CD4-positive, alpha-beta memory T cell (primary cell): ENCODE measurements at regions not wholly inside any gene's neighbourhood (a gene's known extent, or its start where the extent isn't known, plus 50 kb on each side); places are given as distances from the start of the nearest gene placed in this dataset.
"Not testable (repeated sequence)": the region's sequence is repeated elsewhere in the genome, so short reads cannot be mapped to it uniquely, and the experiment has no call there.

Experiments used
- CTCF ChIA-PET: fragments of 350-600 bp; sonication (Branson Sonifier 250); formaldehyde crosslinking; loops from one replicate; lab custom pipeline; 2021; ENCODE audit warnings: inconsistent platforms; ENCODE audit not compliant: partially characterized antibody; lab: Charles Lee
- POLR2A ChIA-PET: fragments of 350-600 bp; sonication (Branson Sonifier 250); formaldehyde crosslinking; loops from one replicate; lab custom pipeline; 2021; ENCODE audit not compliant: partially characterized antibody; lab: Charles Lee
- DNase-seq, 5 donors: peaks; one replicate each; pipeline versions ENCODE4 v3.0.0 to v3.0.0-alpha.2; 2020 to 2022; ENCODE audit warnings: mixed read lengths in 1 of 5
- H3K27ac ChIP-seq: one replicate; pipeline ENCODE4 v1.7.0; 2013; ENCODE audit warnings: low read depth, low read length
- H3K27me3 ChIP-seq: 2 replicates; pipeline ENCODE4 v1.7.0; 2013; ENCODE audit warnings: mild to moderate bottlenecking, low read length, moderate library complexity; ENCODE audit not compliant: insufficient read depth
- H3K36me3 ChIP-seq: 2 replicates; pipeline ENCODE4 v1.7.0; 2013; ENCODE audit warnings: mild to moderate bottlenecking, low read length, moderate library complexity; ENCODE audit not compliant: insufficient read depth
- H3K4me1 ChIP-seq: 2 replicates; pipeline ENCODE4 v1.7.0; 2013; ENCODE audit warnings: mild to moderate bottlenecking, low read length, moderate library complexity; ENCODE audit not compliant: insufficient read depth
- H3K4me3 ChIP-seq, 2 donors: one replicate each; pipeline ENCODE4 v1.7.0; 2013; ENCODE audit warnings: low read length in 2 of 2, mild to moderate bottlenecking in 1 of 2
- H3K9me3 ChIP-seq, 2 donors: one replicate each; pipeline ENCODE4 v1.7.0; 2013; ENCODE audit warnings: low read length in 2 of 2, control low read depth in 1 of 2; ENCODE audit not compliant: control insufficient read depth in 1 of 2
- H3K27ac Mint-ChIP-seq, 7 donors: one replicate each; pipeline ENCODE4 v1.8.0; 2020 to 2021; ENCODE audit warnings: mixed read lengths in 7 of 7, mild to moderate bottlenecking in 6 of 7, inconsistent platforms in 3 of 7, moderate library complexity in 3 of 7
- H3K27me3 Mint-ChIP-seq, 2 donors: one replicate each; pipeline ENCODE4 v1.8.0; 2020 to 2021; ENCODE audit warnings: mixed read lengths in 2 of 2
- H3K36me3 Mint-ChIP-seq, 2 donors: one replicate each; pipeline ENCODE4 v1.8.0; 2020 to 2021; ENCODE audit warnings: mixed read lengths in 2 of 2, inconsistent platforms in 1 of 2, mild to moderate bottlenecking in 1 of 2
- H3K4me1 Mint-ChIP-seq, 4 donors: one replicate each; pipeline ENCODE4 v1.8.0; 2020 to 2021; ENCODE audit warnings: mixed read lengths in 4 of 4, mild to moderate bottlenecking in 1 of 4
- H3K4me3 Mint-ChIP-seq, 8 donors: one replicate each; pipeline ENCODE4 v1.8.0; 2020 to 2021; ENCODE audit warnings: mixed read lengths in 8 of 8, mild to moderate bottlenecking in 7 of 8, moderate library complexity in 6 of 8, inconsistent platforms in 3 of 8
- H3K9me3 Mint-ChIP-seq, 8 donors: one replicate each; pipeline ENCODE4 v1.8.0; 2020 to 2021; ENCODE audit warnings: mixed read lengths in 8 of 8, mild to moderate bottlenecking in 5 of 8, inconsistent platforms in 3 of 8, moderate library complexity in 1 of 8
- intact Hi-C: fragments of 100-400 bp; cut with micrococcal nuclease; formaldehyde crosslinking; loops from one replicate; pipeline ENCODE4 v1.15.1; 2023

- Histone ChIP-seq H3K4me3 (no peak overlapping the region), H3K27me3 (no peaks in the 10 kb centered on the region), H3K4me1 (no peaks in the 10 kb centered on the region), H3K27ac (no peak overlapping the region), H3K36me3 (no peaks in the 10 kb centered on the region), H3K9me3 (no peaks in the 10 kb centered on the region)
- POLR2A ChIA-PET = no interaction called here
- H3K36me3 Mint-ChIP-seq = no peaks in the 10 kb centered on the region
- H3K4me3 Mint-ChIP-seq = no peak overlapping the region
- no peaks in the 10 kb centered on the region for H3K4me1 Mint-ChIP-seq
- no peak overlapping the region for H3K27ac Mint-ChIP-seq
- intact Hi-C loops = no loop called here
- CTCF ChIA-PET = no interaction called here
- DNase-seq = no peak
- H3K27me3 Mint-ChIP-seq = no peaks in the 10 kb centered on the region
- H3K9me3 Mint-ChIP-seq = peaks cover 2 to 13% (median 6%) of the 10 kb centered on the region in 8 donors
Observed at GRCh38 chrX:94814216-94814615, 1140.2 kb downstream of the FAM133A start.

DNA sequence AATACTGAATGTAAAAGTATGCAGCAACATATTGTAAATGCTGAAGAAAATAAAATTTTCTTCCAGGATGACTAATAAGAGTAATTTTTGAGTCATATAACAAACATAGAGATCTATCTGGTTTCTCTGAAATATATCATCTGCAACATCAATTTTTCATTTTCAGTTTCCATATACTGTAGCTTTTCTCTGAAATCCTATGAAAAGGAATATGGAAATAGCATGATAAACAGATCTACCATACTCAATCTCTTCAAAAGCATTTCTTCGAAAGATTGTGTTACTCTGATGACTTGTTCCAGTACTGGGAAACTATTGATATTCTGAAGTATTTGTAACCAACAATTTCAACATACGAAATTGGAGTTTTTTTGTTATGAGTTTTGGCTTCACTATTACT is 1156.7 kb downstream of the FAM133A start:
- Histone ChIP-seq H3K27ac (no peak overlapping the region), H3K4me3 (no peak overlapping the region), H3K9me3 (no peaks in the 10 kb centered on the region), H3K36me3 (no peaks in the 10 kb centered on the region), H3K4me1 (no peaks in the 10 kb centered on the region), H3K27me3 (no peaks in the 10 kb centered on the region)
- ChIA-PET POLR2A (no interaction called here), CTCF (no interaction called here)
- H3K27me3 Mint-ChIP-seq = no peaks in the 10 kb centered on the region
- intact Hi-C loops = no loop called here
- H3K36me3 Mint-ChIP-seq = no peaks in the 10 kb centered on the region
- no peak overlapping the region for H3K4me3 Mint-ChIP-seq
- no peak overlapping the region for H3K27ac Mint-ChIP-seq
- no peak for DNase-seq
- H3K4me1 Mint-ChIP-seq = no peaks in the 10 kb centered on the region
- peaks cover 0 to 3% (median 0%) of the 10 kb centered on the region in 8 donors for H3K9me3 Mint-ChIP-seq

GRCh38 chrX:94831364-94831763 is 1157.4 kb downstream of the FAM133A start:
- POLR2A ChIA-PET = no interaction called here
- intact Hi-C loops = no loop called here
- H3K4me3 Mint-ChIP-seq = no peak overlapping the region
- Histone ChIP-seq H3K9me3 (no peaks in the 10 kb centered on the region), H3K4me3 (no peak overlapping the region), H3K27me3 (no peaks in the 10 kb centered on the region), H3K4me1 (no peaks in the 10 kb centered on the region), H3K36me3 (no peaks in the 10 kb centered on the region), H3K27ac (no peak overlapping the region)
- H3K27me3 Mint-ChIP-seq = no peaks in the 10 kb centered on the region
- no peaks in the 10 kb centered on the region for H3K36me3 Mint-ChIP-seq
- H3K27ac Mint-ChIP-seq = no peak overlapping the region
- peaks cover 0 to 3% (median 0%) of the 10 kb centered on the region in 8 donors for H3K9me3 Mint-ChIP-seq
- no peak for DNase-seq
- H3K4me1 Mint-ChIP-seq = no peaks in the 10 kb centered on the region
- CTCF ChIA-PET = no interaction called here

GRCh38 chrX:94834226-94834625 is 1160.2 kb downstream of the FAM133A start:
- no peaks in the 10 kb centered on the region for H3K9me3 ChIP-seq
- Mint-ChIP-seq H3K36me3 (no peaks in the 10 kb centered on the region), H3K27ac (no peak overlapping the region), H3K9me3 (peaks cover 0 to 4% (median 0%) of the 10 kb centered on the region in 8 donors), H3K4me1 (no peaks in the 10 kb centered on the region), H3K4me3 (no peak overlapping the region), H3K27me3 (no peaks in the 10 kb centered on the region)
- H3K27ac ChIP-seq = no peak overlapping the region
- no peaks in the 10 kb centered on the region for H3K27me3 ChIP-seq
- no peaks in the 10 kb centered on the region for H3K36me3 ChIP-seq
- POLR2A ChIA-PET = no interaction called here
- no peak overlapping the region for H3K4me3 ChIP-seq
- intact Hi-C loops = no loop called here
- no peaks in the 10 kb centered on the region for H3K4me1 ChIP-seq
- DNase-seq = no peak
- CTCF ChIA-PET = no interaction called here

DNA sequence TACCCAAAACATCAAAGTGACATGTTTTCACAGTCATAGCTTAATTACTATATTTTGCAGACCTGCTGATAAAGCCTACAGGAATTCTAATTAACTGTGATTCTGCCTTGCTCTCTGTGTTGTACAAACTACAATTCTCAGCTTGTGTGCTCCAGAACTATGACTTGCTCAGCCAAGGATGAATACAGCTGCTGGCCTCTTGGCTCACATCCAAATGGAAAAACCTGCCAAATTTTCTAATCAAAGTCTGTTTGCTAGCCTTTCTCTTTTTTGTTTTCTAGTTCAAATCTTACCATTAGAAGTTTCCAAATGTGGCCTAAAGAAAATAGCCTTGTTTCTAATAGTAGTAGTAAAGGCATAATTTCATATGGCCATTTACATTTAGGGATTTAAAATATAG is 1176.8 kb downstream of the FAM133A start:
- Histone ChIP-seq H3K27me3 (no peaks in the 10 kb centered on the region), H3K36me3 (no peaks in the 10 kb centered on the region), H3K27ac (no peak overlapping the region), H3K9me3 (no peaks in the 10 kb centered on the region), H3K4me1 (no peaks in the 10 kb centered on the region), H3K4me3 (no peak overlapping the region)
- Mint-ChIP-seq H3K36me3 (no peaks in the 10 kb centered on the region), H3K27ac (no peak overlapping the region), H3K4me1 (no peaks in the 10 kb centered on the region), H3K27me3 (no peaks in the 10 kb centered on the region), H3K9me3 (peaks cover 0 to 2% (median 0%) of the 10 kb centered on the region in 8 donors), H3K4me3 (no peak overlapping the region)
- DNase-seq = no peak
- intact Hi-C loops = no loop called here
- ChIA-PET POLR2A (no interaction called here), CTCF (no interaction called here)

GRCh38 chrX:94854251-94854650 is 1180.2 kb downstream of the FAM133A start:
- CTCF ChIA-PET = no interaction called here
- POLR2A ChIA-PET = no interaction called here

DNA sequence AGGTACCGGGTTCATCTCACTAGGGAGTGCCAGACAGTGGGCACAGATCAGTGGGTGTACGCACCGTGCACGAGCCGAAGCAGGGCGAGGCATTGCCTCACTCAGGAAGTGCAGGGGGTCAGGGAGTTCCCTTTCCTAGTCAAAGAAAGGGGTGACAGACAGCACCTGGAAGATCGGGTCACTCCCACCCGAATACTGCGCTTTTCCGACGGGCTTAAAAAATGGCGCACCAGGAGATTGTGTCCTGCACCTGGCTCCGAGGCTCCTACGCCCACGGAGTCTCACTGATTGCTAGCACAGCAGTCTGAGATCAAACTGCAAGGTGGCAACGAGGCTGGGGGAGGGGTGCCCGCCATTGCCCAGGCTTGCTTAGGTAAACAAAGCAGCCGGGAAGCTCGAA is 1188.5 kb downstream of the FAM133A start:
- not testable (repeated sequence) for H3K4me3 Mint-ChIP-seq

More at GRCh38 chrX:94854251-94854650, 1180.2 kb downstream of the FAM133A start:
- Histone ChIP-seq H3K4me1 (no peaks in the 10 kb centered on the region), H3K27me3 (no peaks in the 10 kb centered on the region), H3K4me3 (no peak overlapping the region), H3K9me3 (no peaks in the 10 kb centered on the region), H3K36me3 (no peaks in the 10 kb centered on the region), H3K27ac (no peak overlapping the region)
- no peaks in the 10 kb centered on the region for H3K36me3 Mint-ChIP-seq
- H3K9me3 Mint-ChIP-seq = peaks cover 0 to 4% (median 0%) of the 10 kb centered on the region in 8 donors
- no peaks in the 10 kb centered on the region for H3K4me1 Mint-ChIP-seq
- H3K27ac Mint-ChIP-seq = no peak overlapping the region
- intact Hi-C loops = no loop called here
- H3K4me3 Mint-ChIP-seq = no peak overlapping the region
- H3K27me3 Mint-ChIP-seq = no peaks in the 10 kb centered on the region
- no peak for DNase-seq

DNA sequence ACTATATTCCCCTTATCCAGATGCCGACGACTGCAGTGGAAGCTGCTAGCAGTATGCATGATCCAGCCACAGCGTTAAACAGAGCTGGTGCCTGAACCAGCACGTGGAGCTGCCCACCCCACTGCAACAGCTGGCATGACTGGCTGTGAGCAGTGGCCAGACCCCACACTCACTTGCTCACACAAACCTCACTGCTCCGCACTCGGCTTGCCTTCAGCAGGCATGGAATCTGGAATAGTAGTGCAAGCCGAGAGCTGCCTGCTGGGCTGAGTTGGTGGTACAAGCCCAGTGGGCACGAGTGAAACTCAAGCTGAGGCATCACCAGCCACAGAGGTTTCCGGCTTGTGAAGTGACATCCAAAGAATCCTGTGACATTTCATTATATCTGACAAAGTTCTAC is 1197.6 kb downstream of the FAM133A start:
- intact Hi-C loops = no loop called here
- Histone ChIP-seq H3K36me3 (no peaks in the 10 kb centered on the region), H3K27me3 (no peaks in the 10 kb centered on the region), H3K27ac (no peak overlapping the region), H3K9me3 (no peaks in the 10 kb centered on the region), H3K4me1 (no peaks in the 10 kb centered on the region), H3K4me3 (no peak overlapping the region)
- no peaks in the 10 kb centered on the region for H3K36me3 Mint-ChIP-seq
- ChIA-PET CTCF (no interaction called here), POLR2A (no interaction called here)
- no peak overlapping the region for H3K4me3 Mint-ChIP-seq
- H3K27ac Mint-ChIP-seq = no peak overlapping the region
- H3K9me3 Mint-ChIP-seq = peaks cover 0 to 4% (median 0%) of the 10 kb centered on the region in 8 donors
- H3K4me1 Mint-ChIP-seq = no peaks in the 10 kb centered on the region
- no peak for DNase-seq
- no peaks in the 10 kb centered on the region for H3K27me3 Mint-ChIP-seq

More for the DNA sequence above, 1188.5 kb downstream of the FAM133A start:
- H3K4me1 Mint-ChIP-seq, H3K4me3 ChIP-seq, H3K27me3 ChIP-seq, CTCF ChIA-PET, DNase-seq, intact Hi-C loops, H3K27ac Mint-ChIP-seq, POLR2A ChIA-PET, H3K27me3 Mint-ChIP-seq, H3K9me3 Mint-ChIP-seq, H3K9me3 ChIP-seq, H3K36me3 ChIP-seq, H3K27ac ChIP-seq, H3K4me1 ChIP-seq, H3K36me3 Mint-ChIP-seq: not testable (repeated sequence)
